IPS-18c (cell line): ENCODE measurements at regions not wholly inside any gene's neighbourhood (a gene's known extent, or its start where the extent isn't known, plus 50 kb on each side); places are given as distances from the start of the nearest gene placed in this dataset.

Experiments used
- H3K4me3 ChIP-seq: 2 replicates; pipeline ENCODE4 v1.7.0; 2013; ENCODE audit warnings: low read depth, mild to moderate bottlenecking, low read length, moderate library complexity; ENCODE audit not compliant: insufficient read depth
- H3K9me3 ChIP-seq: one replicate; pipeline ENCODE4 v1.6.1; 2013; ENCODE audit warnings: mild to moderate bottlenecking, low read length, moderate library complexity; ENCODE audit not compliant: control insufficient read depth, insufficient read depth

DNA sequence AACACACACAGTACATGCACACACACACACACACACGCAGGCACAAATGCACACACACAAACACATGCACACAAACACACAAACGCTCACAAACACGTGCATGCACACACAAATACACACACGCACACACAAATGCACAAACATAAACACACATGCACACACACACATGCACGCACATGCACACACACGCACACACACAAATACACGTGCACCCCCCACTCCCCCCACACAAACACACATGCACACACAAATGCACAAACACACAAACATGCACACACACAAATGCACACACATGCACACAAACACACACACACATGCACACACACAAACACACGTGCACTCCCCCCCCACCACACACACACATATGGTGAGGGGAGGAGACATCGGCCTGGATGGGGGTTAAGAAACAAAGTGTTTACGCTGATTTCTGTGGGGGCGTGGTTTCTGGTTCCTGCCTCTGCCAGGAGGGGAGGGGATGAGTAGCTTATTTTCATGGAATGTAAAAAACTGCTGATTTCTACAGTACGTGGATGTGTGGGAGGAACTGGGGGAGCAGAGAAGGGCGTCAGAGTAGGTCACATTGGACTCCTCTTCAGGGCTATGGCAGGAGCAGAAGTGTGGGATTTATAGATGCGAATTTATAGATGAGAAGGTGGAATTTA is 607.2 kb downstream of the QKI start:
- H3K4me3 ChIP-seq: no peak overlapping the region
- peaks cover 3% of the 10 kb centered on the region for H3K9me3 ChIP-seq

DNA sequence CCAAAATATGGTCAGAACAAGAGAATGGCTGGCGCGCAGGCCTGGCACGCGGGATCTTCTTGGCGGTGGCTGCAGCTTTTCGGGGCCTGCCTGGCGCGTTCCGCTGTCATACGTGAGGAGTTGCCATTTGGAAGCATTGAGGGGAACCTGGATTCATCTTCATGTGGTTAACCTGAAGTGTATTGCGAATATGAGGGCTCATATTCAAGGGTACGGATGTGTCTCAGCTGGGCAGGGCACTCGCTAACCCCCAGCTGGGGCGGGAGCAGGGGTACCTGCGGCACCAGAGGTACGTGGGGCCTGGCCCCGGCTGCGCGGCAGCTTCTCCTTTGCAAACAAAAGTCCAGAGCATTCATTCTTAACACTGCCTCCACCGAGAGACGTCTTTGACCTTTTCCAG is 605.6 kb downstream of the QKI start:
- no peak overlapping the region for H3K4me3 ChIP-seq
- H3K9me3 ChIP-seq: no peaks in the 10 kb centered on the region

- no peaks in the 10 kb centered on the region for H3K9me3 ChIP-seq
- no peak overlapping the region for H3K4me3 ChIP-seq
Observed at GRCh38 chr6:164018133-164018532, 603.6 kb downstream of the QKI start.

DNA sequence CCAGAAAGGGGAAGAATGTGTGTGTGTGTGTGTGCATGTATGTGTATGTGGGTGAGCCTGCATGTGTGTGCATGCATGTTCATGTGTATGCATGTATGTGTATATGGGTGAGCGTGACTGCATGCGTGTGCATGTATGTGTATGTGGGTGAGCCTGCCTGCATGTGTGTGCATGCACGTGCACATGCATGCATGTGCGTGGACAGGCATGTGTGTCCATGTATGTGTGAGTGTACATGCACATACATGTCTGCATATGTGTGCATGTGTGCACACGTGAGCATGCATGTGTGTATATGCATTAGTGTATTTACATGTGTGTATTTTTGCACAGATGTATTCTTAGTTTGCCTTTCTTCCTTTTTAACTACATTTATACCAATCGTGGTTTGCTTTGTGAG is 601.5 kb downstream of the QKI start:
- Histone ChIP-seq H3K4me3 (no peak overlapping the region), H3K9me3 (no peaks in the 10 kb centered on the region)

DNA sequence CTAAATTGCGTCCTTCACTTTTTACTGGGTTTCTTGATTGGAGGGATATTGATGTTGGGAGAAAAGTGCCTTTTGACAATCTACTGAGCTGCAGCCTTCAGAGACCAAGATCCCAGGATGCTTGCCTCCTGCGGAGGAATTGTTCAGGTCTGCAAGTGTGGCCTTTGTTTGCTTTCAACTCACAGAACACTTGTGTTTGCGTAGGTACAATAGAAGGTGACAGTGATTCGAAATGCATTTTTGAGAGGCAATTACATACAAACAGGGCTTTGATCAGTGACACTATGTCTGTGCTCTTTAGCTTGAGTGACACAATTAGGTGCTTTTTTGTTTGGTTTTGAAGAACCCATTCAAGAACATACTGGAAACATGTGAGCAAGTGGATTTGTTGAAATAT is 600.6 kb downstream of the QKI start:
- Histone ChIP-seq H3K9me3 (no peaks in the 10 kb centered on the region), H3K4me3 (no peak overlapping the region)

DNA sequence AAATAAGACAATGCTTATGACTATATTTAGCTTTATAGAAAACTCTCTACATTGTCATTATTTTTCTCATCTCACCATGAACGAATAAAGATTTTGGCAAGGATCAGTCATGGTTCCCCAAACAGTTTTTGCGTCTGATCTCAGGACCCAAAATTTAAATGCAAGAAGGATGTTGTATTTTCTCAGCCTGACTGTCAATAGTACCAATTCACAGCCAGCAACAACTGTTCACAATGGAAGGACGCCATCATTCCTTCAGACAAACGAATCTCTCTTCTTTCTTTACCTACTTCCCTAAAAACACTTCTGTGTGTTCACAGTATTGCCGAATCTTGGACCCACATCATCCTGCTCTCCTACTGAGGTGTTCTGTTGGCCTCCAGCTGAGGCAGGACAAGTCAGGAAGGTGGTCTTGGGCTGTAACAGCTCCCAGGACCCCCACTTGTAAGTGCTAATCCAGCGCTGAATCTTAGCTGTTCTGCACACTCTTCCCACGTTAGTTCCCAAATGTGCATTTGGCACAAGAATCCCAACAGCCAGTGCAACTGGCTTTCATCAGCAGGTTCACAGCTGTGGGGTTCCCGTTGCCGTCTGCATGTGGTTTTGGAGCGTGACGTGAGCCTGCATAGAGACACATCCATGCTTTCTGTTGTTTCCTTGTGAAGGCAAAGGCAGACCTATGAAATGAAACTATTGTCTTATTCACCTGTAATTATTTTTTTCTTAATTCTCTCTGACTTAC is 600.0 kb downstream of the QKI start:
- H3K9me3 ChIP-seq: no peaks in the 10 kb centered on the region

DNA sequence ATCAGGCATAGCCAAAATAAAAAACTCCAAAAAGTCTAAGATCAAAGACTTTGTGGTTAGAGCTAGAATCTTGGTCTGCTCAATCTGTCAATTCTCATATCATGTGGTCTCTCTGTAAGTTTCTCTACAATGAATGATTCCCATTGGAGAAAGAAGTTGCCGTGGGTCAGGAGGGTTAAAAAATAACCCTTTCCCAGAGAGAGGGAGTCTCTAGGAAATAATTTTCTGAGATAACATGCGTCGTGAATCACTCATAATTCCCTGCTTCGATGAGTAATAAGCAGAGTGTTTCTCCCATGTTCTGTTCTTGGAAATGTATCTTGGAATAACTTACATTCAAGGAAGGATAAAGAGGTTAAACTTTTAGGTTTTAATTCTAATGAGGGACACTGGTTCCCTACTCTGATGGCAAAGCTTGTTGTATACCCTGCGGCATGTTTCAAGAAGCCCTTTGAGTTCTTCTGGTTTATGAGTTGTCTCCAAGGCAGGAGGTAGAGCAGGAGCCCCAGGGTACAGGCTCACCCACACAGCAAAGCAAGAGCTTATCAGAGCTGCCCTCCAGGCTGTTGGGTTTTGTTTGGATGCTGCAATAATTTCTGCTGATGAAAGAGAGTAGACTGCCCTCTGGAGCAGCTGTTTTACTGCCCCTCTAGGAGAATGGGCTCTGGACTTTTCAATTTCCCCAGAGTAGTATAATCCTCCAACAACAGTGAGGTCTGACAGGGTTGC is 599.1 kb downstream of the QKI start:
- Histone ChIP-seq H3K4me3 (no peak overlapping the region), H3K9me3 (no peaks in the 10 kb centered on the region)

More for the DNA sequence above, 600.0 kb downstream of the QKI start:
- H3K4me3 ChIP-seq: no peak overlapping the region

GRCh38 chr6:164011321-164011720 is 596.8 kb downstream of the QKI start:
- Histone ChIP-seq H3K4me3 (no peak overlapping the region), H3K9me3 (no peaks in the 10 kb centered on the region)

GRCh38 chr6:164010441-164011103 is 596.1 kb downstream of the QKI start:
- H3K9me3 ChIP-seq: no peaks in the 10 kb centered on the region
- H3K4me3 ChIP-seq: no peak overlapping the region

DNA sequence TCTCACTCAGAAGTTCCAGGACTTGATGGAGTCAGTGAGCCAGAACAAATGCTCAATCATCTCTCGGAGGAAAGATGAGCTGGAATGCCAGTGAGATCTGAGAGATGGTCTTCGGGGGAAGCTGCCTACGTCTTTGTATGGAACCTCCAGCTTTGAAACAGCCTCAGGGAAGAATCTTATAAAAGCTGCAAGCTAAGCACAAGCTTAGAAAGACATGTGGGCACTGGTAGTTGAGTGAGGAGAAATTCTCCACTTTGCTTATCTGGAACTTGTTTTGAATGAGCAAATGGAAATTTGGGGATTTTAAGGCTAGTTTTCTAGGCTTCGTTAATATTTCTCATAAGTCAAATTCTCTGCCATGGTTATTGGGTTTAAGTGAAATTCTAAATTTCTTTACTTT is 594.4 kb downstream of the QKI start:
- Histone ChIP-seq H3K9me3 (no peaks in the 10 kb centered on the region), H3K4me3 (no peak overlapping the region)

- Histone ChIP-seq H3K9me3 (no peaks in the 10 kb centered on the region), H3K4me3 (no peak overlapping the region)
Observed at GRCh38 chr6:164007881-164008280, 593.4 kb downstream of the QKI start.

GRCh38 chr6:164006459-164006858 is 591.9 kb downstream of the QKI start:
- Histone ChIP-seq H3K9me3 (no peaks in the 10 kb centered on the region), H3K4me3 (no peak overlapping the region)

DNA sequence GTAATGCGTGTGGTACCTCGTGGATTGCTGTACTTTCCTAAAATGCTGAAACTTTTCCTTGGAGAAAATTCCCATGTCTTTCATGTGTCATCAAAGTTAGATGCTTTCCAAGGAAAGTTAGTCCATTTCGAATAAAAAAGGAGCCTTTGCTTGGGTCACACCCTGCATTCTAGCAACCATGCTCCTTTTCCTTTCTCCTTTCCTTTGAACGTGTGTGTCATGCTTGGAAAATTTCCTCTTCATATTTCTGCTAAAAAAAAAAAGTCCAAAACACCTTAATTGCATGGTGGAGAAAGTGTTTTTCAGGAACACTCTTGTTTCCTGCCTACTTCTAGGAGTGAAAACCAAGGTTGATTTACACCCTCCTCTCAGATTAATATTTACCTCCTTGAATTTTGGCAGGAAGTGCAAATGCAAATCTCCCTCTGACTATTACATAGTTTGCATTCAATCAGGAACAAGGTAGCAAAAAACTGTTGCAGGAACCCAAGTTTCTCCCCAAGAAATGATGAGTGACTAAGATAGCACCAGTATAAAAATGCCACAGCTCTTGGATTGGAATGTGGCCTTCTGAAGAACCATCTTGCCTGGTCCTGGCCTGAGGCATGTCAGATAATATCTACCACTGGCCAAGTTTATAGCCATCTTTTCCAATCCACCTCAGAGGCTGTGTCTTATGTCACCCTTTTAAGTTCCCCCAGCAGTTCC is 590.6 kb downstream of the QKI start:
- Histone ChIP-seq H3K4me3 (no peak overlapping the region), H3K9me3 (no peaks in the 10 kb centered on the region)

DNA sequence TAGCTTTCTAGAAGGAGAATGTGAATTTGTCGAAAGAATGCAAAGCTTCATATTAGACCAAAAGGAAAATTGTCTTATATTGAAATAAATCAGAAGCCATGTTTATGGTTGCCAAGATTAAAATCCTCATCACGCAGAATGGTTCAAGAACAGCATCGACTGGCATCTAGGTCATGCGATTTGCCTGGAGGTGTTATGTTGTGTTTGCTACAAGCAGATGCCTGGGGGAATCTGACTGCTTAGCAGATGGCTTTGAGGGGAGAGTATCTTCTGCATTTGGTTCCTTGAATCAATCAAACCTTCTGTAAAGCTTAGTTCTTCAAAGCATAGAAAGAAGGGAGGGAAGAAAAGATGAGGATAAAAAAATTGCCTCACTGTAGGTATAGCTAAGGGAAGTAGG is 585.8 kb downstream of the QKI start:
- peaks cover 2% of the 10 kb centered on the region for H3K9me3 ChIP-seq
- H3K4me3 ChIP-seq: no peak overlapping the region

DNA sequence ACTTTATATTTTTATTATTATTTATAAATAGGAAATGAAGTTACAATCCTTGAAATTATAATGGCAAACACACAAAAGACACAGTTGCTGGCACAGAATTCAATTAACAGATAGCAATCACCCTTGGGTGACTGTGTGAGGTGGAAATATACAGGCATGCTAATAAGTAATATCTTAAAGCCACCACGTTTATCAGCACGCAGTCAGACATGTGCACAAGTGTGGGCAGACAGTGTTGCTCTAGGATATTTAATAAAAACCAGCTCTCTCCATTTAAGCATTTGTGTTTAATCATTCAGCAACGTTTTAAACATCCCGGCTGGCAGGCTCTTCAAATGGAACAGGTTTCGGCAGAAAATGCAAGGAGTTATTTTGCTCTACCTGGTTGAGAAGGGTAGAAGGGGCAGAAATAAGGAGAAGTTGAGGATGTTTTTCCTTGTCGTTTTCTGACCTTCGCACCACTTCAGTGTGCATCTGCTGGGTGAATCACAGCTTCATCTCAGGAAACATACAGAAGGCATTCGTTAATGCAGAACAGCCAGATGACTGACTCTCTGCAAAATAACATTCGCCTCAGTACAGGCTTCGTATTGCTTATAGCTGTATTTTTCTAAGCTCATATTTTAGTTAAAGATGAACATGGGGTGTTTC is 585.1 kb downstream of the QKI start:
- peaks cover 2% of the 10 kb centered on the region for H3K9me3 ChIP-seq
- H3K4me3 ChIP-seq: no peak overlapping the region

DNA sequence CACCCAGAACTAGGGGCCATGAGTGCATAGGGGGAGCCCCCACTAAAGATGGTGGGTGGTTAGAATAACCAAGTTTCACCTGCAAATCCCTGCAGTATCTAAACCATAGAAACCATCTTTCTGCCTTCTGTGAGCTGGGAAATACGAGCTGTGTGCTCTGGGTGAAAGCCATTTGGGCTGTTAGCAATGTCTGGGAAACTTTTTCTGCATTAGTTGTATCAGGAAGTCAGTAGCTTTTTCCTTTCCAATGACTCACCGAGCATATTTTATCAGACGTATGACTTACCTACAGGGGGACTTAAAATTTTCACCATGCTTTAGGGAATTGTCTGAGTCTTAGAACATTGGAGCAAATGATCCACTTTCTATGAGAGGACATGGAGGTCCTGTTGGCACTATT is 584.0 kb downstream of the QKI start:
- Histone ChIP-seq H3K4me3 (no peak overlapping the region), H3K9me3 (peaks cover 2% of the 10 kb centered on the region)

DNA sequence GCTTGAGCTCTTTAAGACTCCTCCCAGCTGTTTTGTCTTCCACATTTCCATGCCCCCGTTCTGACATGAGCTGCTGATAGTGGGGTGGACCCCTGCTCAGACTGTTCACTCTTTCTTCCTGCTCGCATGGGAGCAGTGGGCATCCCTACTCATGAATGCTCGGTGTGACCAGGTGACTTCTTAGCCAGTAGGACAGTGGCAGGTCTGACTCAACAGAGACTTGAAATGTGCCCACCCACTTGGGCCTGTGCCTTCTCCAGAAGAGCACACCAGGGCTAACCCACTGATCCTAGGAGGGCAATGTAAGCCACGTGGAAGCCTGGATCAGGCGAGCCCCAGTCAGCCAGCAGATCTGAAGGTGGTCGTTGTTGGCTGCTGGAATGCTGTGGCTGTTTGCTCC is 582.0 kb downstream of the QKI start:
- H3K9me3 ChIP-seq: peaks cover 2% of the 10 kb centered on the region

More for the DNA sequence above, 582.0 kb downstream of the QKI start:
- no peak overlapping the region; the same call in 1 of the 2 replicates for H3K4me3 ChIP-seq
